ENCODE measurements at regions not wholly inside any gene's neighbourhood (a gene's known extent, or its start where the extent isn't known, plus 50 kb on each side); places are given as distances from the start of the nearest gene placed in this dataset.
"Not testable (repeated sequence)": the region's sequence is repeated elsewhere in the genome, so short reads cannot be mapped to it uniquely, and the experiment has no call there.

DNA sequence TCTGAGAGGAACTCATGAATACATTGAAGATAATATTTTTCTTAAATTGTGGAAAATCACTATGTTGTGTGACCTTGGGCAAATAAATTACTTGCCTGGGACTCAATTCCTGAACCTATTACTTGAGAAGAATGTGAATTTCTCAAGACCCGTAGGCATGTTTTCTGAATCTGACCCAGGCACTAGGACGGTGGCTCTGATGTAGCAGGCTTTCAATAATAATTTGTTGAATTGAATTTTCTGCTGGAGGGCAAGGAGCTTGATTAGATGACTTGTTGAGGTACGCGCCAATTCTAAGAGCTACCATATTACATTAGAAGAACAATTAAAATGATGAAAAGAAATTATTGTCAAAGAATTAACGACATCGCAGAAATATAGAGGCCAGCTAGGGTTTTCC, 150.2 kb upstream of the LRRC3B start:
- no peak for DNase-seq (ENCODE audit: low read depth in 4 of 4, low spot score in 2 of 4)

DNA sequence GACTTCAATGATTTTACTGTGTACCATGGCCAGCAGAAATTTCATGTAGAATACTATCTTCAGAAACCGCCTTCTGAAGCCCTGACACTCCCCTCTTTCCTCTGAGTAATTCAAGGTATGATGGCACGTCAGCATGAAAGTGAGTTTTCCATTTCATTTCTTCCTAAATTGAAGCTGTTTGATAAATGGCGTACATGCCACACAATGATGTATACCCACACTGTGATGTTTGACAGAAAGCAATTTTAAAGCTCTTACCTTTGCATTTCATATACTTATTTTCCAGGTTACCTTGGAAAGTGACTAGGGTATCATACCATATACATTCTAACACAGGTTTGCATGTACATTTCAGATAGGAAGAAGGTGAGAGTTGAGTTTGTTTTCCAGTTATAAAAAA, 147.9 kb upstream of the LRRC3B start:
- no peak for DNase-seq (ENCODE audit: low read depth in 4 of 4, low spot score in 2 of 4)

DNA sequence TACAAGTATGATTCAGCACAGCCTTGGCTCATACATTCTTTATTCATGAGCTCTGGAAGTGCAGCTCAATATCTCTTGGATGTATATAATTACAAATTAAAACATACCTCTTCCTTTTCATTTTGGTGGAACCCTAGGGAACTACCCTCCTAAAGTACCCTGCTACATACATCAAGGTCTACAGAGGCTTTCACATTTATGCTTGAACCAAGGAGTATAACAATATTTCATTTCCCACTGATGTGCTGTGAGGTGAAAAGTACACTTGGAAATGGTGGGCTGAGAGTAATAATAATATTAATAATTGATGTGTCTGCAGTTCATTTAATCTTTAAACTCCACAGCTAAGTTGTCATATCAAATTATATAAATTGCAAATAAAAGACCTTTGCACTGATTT, 142.2 kb upstream of the LRRC3B start:
- DNase-seq (ENCODE audit: low read depth in 4 of 4, low spot score in 2 of 4) = no peak

DNA sequence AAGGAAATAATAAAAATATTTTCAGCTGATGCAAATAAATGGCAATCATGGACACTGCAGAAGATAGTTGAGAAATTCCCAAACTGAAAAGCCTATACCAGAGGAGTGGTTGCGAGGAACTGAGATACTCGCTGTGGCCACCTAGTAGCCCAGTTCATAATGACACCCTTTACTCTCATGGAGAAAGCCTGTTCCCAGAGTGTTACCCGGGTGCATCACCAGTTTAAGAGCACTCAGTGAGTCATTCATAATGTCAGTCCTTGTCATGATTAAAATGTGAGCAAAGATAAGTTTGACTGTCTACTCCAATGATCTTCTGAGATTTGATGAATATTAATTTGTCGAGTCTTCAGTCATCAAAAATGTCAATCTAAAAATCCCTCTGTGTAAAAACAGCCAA, 138.4 kb upstream of the LRRC3B start:
- DNase-seq (ENCODE audit: low read depth in 4 of 4, low spot score in 2 of 4) = no peak

DNA sequence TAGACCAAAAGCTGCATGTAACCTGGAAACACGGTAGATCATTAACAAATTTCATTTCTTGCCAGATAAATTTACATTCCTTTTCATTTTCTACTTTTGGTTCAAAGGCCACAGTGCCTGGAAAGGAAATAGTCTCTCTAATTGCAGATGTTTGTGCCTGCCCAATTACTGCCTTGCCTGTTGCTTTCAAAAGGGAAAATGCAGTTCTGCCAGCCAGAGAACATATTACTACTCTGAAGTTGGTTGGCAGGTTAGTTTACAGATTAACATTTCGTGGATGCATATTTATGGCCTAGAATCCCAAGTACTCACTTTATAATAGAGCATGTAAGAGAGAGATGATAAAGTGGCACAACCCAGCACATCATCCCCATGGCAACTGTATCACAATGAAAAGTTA, 124.3 kb upstream of the LRRC3B start:
- no peak for DNase-seq (ENCODE audit: low read depth in 4 of 4, low spot score in 2 of 4)

DNA sequence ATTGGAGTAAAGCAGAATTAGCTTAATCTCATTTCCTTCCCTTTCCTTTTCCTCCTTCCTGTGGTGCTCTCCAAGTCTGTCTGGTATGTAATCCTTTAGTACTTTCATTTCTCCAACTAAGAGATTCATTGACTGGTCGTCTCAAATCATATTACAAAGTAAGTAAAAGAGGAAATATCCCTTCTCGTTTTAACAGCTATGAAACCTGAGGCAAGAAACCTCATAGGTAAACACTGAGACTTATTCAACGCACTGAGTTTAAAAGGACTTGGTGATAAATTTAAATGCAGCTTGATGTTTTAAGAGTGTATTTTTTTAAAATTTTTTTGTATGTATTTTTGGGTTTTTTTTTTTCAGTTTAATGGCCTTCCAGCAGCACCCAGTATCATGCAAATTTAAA, 117.2 kb upstream of the LRRC3B start:
- no peak for DNase-seq (ENCODE audit: low read depth in 4 of 4, low spot score in 2 of 4)

DNA sequence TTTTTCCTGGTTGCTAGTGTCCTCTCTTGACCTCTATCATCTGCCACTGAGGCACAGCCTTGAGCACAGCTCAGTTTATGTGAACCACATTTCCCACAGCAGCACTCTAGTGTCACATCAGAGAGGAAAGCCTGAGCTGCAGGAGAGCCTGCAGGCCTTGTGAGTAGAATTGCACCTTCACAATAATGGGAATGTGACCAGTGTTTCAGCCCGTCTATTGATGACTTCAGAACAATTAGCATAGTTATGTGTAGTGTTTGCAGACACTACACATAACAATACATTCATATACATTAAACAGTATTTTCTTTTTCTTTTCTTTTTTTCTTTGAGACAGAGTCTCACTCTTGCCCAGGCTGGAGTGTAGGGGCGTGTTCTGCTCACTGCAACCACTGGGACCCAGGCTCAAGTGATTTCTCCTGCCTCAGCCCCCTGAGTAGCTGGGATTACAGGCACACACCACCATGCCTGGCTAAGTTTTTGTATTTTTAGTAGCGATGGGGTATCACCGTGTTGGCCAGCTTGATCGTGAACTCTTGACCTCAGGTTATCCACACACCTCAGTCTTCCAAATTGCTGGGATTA, 108.0 kb upstream of the LRRC3B start:
- DNase-seq (ENCODE audit: low read depth in 4 of 4, low spot score in 2 of 4) = not testable (repeated sequence)

DNA sequence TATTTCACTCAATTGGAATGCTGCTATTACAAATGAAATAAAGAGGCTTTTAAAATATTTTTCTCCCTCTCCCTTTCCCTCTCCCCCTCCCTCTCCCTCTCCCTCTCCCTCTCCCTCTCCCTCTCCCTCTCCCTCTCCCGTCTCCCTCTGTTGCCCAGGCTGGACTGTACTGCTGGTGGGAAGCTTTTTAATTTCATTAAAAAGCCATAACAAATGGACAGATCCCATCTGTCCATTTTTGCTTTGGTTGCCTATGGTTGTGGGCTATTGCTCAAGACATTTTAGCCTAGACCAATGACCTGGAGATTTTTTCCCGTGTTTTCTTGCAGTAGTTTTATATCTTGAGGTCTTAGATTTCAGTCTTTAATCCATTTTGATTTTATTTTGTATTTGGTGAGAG, 107.2 kb upstream of the LRRC3B start:
- DNase-seq (ENCODE audit: low read depth in 4 of 4, low spot score in 2 of 4) = peak in 3 of 4 donors; percentile 11 to 38 (median 31)

DNA sequence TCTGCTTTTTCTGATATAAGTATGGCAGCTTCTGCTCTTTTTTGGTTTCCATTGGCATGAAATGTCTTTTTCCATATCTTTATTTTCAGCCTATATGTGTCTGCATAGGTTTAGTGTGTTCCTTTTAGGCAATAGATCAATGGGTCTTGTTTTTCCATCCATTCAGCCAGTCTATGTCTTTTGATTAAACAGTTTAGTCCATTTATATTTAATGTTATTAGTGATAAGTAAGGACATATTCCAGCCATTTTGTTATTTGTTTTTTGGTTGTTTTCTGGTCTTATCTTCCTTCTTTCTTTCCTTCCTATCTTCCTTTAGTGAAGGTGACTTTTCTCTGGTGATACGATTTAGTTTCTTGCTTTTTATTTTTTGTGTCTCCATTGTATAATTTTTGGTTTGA, 101.3 kb upstream of the LRRC3B start:
- no peak for DNase-seq (ENCODE audit: low read depth in 4 of 4, low spot score in 2 of 4)

DNA sequence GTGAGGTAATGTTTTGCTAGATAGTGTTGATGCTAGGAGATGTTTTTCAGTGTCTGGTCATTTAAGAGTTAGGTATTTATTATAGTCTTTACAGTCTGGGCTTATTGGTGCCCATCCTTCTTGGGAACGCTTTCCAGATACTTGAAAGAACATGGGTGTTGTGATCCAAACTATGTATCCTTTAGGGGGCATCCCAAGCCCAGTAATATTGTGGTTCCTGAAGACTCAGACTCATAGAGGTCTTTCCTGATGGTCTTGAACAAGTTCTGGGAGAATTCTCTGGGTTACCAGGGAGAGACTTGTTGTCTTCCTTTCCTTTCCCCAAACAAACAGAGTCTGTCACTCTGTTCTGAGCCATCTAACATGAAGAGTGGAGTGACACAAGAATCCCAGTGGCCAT, 99.7 kb upstream of the LRRC3B start:
- DNase-seq (ENCODE audit: low read depth in 4 of 4, low spot score in 2 of 4) = no peak

DNA sequence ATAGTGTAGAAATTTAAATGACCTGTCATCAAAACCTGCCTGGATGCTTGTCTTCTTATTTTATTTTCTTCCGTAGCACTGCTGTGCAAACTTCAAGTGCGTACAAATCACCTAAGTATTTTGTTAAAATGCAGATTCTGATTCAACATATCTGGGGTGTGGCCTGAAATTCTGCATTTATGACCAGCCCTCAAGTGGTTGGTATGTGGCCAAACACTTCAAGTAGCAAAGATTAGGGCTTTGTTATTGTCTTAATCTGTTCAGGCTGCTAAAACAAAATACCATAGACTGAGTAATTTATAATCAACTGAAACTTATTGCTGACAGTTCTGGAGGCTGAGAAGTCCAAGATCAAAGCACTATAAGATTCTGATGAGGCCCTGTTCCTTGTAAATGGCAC, 97.6 kb upstream of the LRRC3B start:
- no peak for DNase-seq (ENCODE audit: low read depth in 4 of 4, low spot score in 2 of 4)

DNA sequence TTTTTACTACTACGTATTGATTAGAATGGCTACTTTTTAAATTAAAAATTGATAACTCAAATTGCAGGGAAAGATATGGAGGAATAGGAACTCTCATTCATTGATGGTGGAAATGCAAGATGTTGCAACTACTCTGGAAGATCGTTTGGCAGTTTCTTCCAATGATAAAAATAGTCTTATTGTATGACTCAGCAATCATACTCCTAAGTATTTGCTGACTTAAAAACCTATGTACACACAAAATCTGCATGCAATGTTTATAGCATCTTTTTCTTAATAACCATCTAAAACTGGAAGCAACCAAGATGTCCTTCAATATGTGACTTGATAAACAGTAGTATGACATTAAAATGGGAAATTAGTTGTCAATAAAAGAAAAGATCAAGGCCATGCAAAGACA, 87.4 kb upstream of the LRRC3B start:
- DNase-seq (ENCODE audit: low read depth in 4 of 4, low spot score in 2 of 4) = no peak

DNA sequence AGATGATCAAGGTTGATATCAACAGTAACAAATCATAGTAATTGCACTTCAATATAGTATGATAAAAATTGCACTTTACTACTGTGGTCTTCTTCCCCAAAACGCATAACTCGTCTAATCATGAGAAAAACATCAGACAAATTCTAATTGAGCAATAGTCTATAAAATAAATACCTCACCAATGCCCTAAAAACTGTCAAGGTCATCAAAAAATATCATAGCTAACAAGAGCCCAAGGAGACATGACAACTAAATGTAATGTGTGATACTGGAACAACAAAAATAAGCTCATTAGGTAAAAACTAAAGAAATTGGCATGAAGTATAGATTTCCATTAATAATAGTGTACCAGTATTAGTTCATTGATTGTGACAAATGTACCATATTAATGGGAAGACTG, 85.6 kb upstream of the LRRC3B start:
- no peak for DNase-seq (ENCODE audit: low read depth in 4 of 4, low spot score in 2 of 4)

DNA sequence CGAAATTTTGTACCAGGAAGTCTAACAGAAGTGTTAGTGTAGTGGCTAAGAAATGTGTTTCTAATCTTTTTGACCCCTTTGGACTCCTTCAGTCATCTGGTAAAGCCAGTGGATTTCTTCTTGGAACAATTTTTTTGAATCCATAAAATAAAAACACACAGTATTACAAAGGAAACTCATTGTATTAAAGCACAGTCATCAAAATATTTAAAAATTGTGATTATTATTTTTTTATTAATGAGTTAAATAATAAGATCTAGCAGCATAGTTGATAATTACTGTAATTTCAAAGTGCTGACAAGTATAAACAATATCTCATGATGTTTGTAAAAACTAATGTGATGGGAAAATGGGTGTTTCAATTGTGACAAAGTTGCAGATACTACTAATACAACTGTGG, 72.2 kb upstream of the LRRC3B start:
- no peak for DNase-seq (ENCODE audit: low read depth in 4 of 4, low spot score in 2 of 4)

DNA sequence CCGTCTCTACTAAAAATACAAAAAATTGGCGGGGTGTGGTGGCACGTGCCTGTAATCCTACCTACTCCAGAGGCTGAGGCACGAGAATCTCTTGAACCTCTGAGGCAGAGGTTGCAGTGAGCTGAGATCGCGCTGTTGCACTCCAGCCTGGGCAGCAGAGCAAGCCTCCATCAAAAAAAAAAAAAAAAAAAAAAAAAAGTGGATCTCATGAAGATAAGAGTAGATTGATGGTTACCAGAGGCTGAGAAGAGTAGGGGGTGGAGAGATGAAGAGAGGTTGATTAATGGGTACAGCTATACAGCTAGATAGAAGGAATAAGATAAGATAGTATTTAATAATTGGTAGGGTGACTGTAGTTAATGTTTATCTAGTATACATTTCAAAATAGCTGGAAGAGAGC, 65.9 kb upstream of the LRRC3B start:
- no peak for DNase-seq (ENCODE audit: low read depth in 4 of 4, low spot score in 2 of 4)

DNA sequence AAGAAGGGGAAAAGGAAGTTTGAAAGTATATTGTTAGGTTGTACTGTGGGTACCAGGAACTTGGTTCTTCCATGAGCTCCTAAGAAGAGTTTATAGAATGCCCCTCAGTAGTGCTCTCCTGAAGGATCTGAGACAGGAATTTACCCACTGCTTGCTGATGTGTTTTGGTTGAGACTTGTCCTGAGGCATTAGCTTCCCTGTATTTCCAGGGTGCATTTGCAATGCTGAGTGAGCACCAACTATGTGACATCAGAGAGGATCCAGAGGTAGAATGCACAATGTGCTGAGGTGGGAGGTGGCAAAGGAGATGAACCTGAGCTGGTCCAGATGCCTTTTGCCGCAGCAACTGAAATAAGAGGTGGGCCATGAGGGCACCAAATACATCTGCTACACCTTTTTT, 64.3 kb upstream of the LRRC3B start:
- DNase-seq (ENCODE audit: low read depth in 4 of 4, low spot score in 2 of 4) = no peak

DNA sequence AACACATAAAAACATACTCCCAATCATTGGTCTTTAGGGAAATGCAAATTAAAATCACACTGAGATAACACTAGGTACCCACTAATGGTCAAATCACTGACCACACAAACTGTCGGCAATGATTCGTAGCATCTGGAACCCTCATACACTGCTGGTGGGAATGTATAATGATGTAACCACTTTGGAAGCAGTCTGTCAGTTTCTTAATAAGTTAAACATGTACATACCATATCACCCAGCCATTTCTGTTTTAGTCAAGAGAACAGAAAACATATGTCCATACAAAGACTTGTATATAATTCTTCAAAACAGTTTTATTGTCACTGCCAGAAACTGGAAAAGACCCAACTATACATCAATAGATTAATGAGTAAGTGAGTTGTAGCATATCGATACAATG, 63.3 kb upstream of the LRRC3B start:
- DNase-seq (ENCODE audit: low read depth in 4 of 4, low spot score in 2 of 4) = peak; percentile 18 to 25 (median 22)

DNA sequence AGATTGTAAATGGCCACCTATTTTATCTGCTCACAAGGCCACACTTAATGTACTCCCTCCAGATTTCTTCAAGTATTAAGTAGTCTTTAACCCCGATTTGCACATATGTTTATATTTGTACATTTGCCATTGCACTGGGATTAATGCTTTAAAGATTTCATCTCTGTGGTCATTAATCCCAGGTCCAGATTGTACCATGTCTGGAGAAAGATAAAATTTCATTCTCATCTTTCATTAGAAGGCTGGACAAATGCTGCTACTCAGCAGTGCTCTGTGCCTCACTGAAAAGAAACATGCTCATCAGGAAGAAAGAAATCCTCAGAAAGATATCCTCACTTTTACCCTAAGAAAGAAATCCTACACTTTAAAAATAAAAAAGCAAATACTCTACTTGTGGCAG, 62.5 kb upstream of the LRRC3B start:
- DNase-seq (ENCODE audit: low read depth in 4 of 4, low spot score in 2 of 4) = no peak

DNA sequence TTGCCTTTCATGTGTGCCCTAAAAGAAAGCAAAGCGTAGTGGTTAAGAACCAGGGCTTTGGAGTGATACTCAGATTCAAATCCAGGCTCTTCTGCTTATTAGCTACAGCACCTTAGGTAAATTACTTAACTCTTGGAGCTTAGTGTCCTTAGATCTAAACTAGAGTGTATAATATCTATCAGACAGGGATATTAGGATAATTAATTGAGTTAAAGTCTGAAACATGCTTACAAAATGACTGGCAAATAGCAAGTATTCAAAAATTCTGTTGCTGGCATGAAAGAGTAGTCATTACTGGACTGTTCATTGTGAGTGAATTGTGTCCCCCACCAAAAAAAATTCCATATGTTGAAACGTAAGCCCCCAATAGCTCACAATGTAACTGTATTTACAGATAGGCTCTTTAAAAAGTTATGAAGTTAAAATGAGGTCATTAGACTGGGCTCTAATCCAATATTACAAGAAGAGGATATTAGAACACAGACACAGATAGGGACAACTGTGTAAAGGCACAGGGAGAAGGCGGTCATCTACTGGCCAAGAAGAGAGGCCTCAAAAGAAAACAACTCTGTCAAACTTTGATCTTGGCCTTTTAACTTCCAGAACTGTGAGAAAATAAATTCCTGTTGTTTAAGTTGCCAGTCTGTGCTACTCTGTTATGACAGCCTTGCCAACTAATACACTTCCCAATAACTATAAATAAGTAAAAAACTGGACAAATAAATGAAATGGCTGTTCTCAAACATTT, 60.4 kb upstream of the LRRC3B start:
- no peak for DNase-seq (ENCODE audit: low read depth in 4 of 4, low spot score in 2 of 4)
